ENCODE measurements at regions not wholly inside any gene's neighbourhood (a gene's known extent, or its start where the extent isn't known, plus 50 kb on each side); places are given as distances from the start of the nearest gene placed in this dataset.

- DNase-seq (ENCODE audit: low spot score): no peak
- TF ChIP-seq CTCF (IDR thresholded peaks at IDR 0.05; ENCODE audit: borderline replicate concordance, control extremely low read depth, extremely low read depth, insufficient read depth, missing control alignments): no peak
- in situ Hi-C loops (cut with MboI; ENCODE audit: low sequenced_read_pairs, unreplicated experiment): no loop called here
These were observed 553.3 kb downstream of the TLL1 start for GRCh38 chr4:166426300-166426863.

- DNase-seq (ENCODE audit: low spot score): no peak
- in situ Hi-C loops (cut with MboI; ENCODE audit: low sequenced_read_pairs, unreplicated experiment): no loop called here
- TF ChIP-seq CTCF (IDR thresholded peaks at IDR 0.05; ENCODE audit: borderline replicate concordance, control extremely low read depth, extremely low read depth, insufficient read depth, missing control alignments): no peak
These were observed 559.1 kb downstream of the TLL1 start for GRCh38 chr4:166432125-166432524.

- in situ Hi-C loops (cut with MboI; ENCODE audit: low sequenced_read_pairs, unreplicated experiment): no loop called here
- DNase-seq (ENCODE audit: low spot score): no peak
- no peak for TF ChIP-seq CTCF (IDR thresholded peaks at IDR 0.05; ENCODE audit: borderline replicate concordance, control extremely low read depth, extremely low read depth, insufficient read depth, missing control alignments)
These were observed 559.8 kb downstream of the TLL1 start for GRCh38 chr4:166432842-166433241.

- no peak for TF ChIP-seq CTCF (IDR thresholded peaks at IDR 0.05; ENCODE audit: borderline replicate concordance, control extremely low read depth, extremely low read depth, insufficient read depth, missing control alignments)
- in situ Hi-C loops (cut with MboI; ENCODE audit: low sequenced_read_pairs, unreplicated experiment): no loop called here
- no peak for DNase-seq (ENCODE audit: low spot score)
These were observed 562.4 kb downstream of the TLL1 start for GRCh38 chr4:166435449-166435848.

GRCh38 chr4:166458756-166459155 lies 585.7 kb downstream of the TLL1 start:
- TF ChIP-seq CTCF (IDR thresholded peaks at IDR 0.05; ENCODE audit: borderline replicate concordance, control extremely low read depth, extremely low read depth, insufficient read depth, missing control alignments): no peak
- in situ Hi-C loops (cut with MboI; ENCODE audit: low sequenced_read_pairs, unreplicated experiment): no loop called here

GRCh38 chr4:166459621-166460020 lies 586.6 kb downstream of the TLL1 start:
- TF ChIP-seq CTCF (IDR thresholded peaks at IDR 0.05; ENCODE audit: borderline replicate concordance, control extremely low read depth, extremely low read depth, insufficient read depth, missing control alignments): no peak
- in situ Hi-C loops (cut with MboI; ENCODE audit: low sequenced_read_pairs, unreplicated experiment): no loop called here
- no peak for DNase-seq (ENCODE audit: low spot score)

More at GRCh38 chr4:166458756-166459155, 585.7 kb downstream of the TLL1 start:
- no peak for DNase-seq (ENCODE audit: low spot score)
